ENCODE measurements at regions not wholly inside any gene's neighbourhood (a gene's known extent, or its start where the extent isn't known, plus 50 kb on each side); places are given as distances from the start of the nearest gene placed in this dataset.

DNA sequence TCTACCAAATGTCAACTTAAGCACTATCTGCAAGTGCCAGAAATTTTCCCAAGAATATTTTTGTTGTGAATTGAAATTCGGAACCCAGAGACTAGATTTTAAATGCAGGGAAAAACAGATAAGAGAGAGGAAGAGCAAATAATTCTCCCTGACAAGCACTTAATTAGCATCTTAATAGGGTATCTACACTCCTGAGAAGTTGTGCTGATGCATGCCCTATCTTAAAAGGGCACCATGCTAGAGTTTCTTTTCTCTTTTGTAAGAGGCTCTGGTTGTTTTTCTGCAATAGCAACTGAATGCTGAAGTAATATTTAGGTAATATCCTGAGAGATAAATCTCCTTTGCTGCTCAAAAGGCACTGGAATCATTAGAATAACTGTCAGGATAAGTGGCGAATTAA is 139.9 kb upstream of the UGT8 start:
- Mint-ChIP-seq H3K36me3 (no peaks in the 10 kb centered on the region), H3K27me3 (ENCODE audit: low read depth in 3 of 3) (peaks cover 0 to 2% (median 0%) of the 10 kb centered on the region in 3 donors), H3K9me3 (peaks cover 0 to 5% (median 0%) of the 10 kb centered on the region in 7 donors), H3K4me3 (no peak overlapping the region), H3K27ac (no peak overlapping the region), H3K4me1 (no peaks in the 10 kb centered on the region)
- Histone ChIP-seq H3K27me3 (ENCODE audit: control insufficient read depth in 2 of 2, insufficient read depth in 2 of 2, low read length in 2 of 2) (no peaks in the 10 kb centered on the region), H3K4me2 (replicated peaks; ENCODE audit: extremely low read depth, low read length, poor library complexity, severe bottlenecking) (no peak overlapping the region), H3K9ac (ENCODE audit: insufficient read depth, low read length, poor library complexity, severe bottlenecking) (no peak overlapping the region), H2AFZ (ENCODE audit: insufficient read depth, low read depth, low read length, poor library complexity, severe bottlenecking) (no peak overlapping the region), H3K36me3 (replicated peaks in 1 of 2; ENCODE audit: control insufficient read depth in 1 of 2, insufficient read depth in 2 of 2, low read length in 2 of 2) (no peaks in the 10 kb centered on the region), H3K4me1 (ENCODE audit: control insufficient read depth in 1 of 2, insufficient read depth in 2 of 2, low read length in 2 of 2) (no peaks in the 10 kb centered on the region), H4K20me1 (ENCODE audit: insufficient read depth, low read length) (no peaks in the 10 kb centered on the region), H3K4me3 (replicated peaks in 1 of 3; ENCODE audit: low read depth in 2 of 3, low read length in 3 of 3) (no peak overlapping the region), H3K27ac (ENCODE audit: low read depth in 1 of 2, low read length in 2 of 2) (no peak overlapping the region), H3K9me3 (replicated peaks in 1 of 2; ENCODE audit: control insufficient read depth in 1 of 2, insufficient read depth in 1 of 2, low read length in 2 of 2) (no peaks in the 10 kb centered on the region), H3K79me2 (ENCODE audit: insufficient read depth, low read length) (no peaks in the 10 kb centered on the region)
- DNase-seq, result no peak
- intact Hi-C loops (cut with micrococcal nuclease), result no loop called here
- WGBS (ENCODE audit: insufficient coverage), result no CpG with 5 or more reads among the region's 2 CpGs
- TF ChIP-seq, protein P1, sequence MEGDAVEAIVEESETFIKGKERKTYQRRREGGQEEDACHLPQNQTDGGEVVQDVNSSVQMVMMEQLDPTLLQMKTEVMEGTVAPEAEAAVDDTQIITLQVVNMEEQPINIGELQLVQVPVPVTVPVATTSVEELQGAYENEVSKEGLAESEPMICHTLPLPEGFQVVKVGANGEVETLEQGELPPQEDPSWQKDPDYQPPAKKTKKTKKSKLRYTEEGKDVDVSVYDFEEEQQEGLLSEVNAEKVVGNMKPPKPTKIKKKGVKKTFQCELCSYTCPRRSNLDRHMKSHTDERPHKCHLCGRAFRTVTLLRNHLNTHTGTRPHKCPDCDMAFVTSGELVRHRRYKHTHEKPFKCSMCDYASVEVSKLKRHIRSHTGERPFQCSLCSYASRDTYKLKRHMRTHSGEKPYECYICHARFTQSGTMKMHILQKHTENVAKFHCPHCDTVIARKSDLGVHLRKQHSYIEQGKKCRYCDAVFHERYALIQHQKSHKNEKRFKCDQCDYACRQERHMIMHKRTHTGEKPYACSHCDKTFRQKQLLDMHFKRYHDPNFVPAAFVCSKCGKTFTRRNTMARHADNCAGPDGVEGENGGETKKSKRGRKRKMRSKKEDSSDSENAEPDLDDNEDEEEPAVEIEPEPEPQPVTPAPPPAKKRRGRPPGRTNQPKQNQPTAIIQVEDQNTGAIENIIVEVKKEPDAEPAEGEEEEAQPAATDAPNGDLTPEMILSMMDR (IDR thresholded peaks at IDR 0.05), result no peak

DNA sequence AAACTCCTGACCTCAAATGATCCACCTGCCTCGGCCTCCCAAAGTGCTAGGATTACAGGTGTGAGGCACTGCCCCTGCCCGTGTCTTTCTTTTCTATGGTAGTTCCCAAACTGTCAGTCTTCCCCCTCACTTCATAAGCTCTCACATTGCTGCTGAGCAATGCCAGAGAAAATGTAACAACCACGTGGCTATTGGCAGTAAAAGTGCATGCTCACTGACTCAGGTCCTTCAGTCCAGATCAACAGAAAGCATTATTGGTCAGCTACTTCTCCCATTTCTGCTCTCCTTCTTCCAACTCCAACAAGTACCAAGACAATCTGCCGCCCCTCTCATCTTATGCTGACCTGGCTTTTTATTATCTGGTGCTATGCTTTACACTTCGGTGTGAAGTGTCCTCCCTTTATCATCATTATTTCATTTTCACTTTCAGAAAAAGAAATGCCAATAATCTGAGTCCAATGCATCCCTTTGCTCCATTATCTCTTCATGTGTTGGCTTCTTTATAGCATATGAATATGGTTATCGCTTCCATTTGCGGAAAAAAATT is 133.8 kb upstream of the UGT8 start:
- Mint-ChIP-seq H3K9me3 (peaks cover 0 to 3% (median 0%) of the 10 kb centered on the region in 7 donors), H3K4me3 (no peak overlapping the region), H3K27ac (no peak overlapping the region), H3K4me1 (no peaks in the 10 kb centered on the region), H3K27me3 (ENCODE audit: low read depth in 3 of 3) (peaks cover 0 to 2% (median 1%) of the 10 kb centered on the region in 3 donors), H3K36me3 (no peaks in the 10 kb centered on the region)
- WGBS (ENCODE audit: insufficient coverage), result 88% methylated on average over 6 of the region's 7 CpGs
- Histone ChIP-seq H2AFZ (ENCODE audit: insufficient read depth, low read depth, low read length, poor library complexity, severe bottlenecking) (no peak overlapping the region), H3K79me2 (ENCODE audit: insufficient read depth, low read length) (no peaks in the 10 kb centered on the region), H3K27me3 (ENCODE audit: control insufficient read depth in 2 of 2, insufficient read depth in 2 of 2, low read length in 2 of 2) (no peaks in the 10 kb centered on the region), H3K36me3 (replicated peaks in 1 of 2; ENCODE audit: control insufficient read depth in 1 of 2, insufficient read depth in 2 of 2, low read length in 2 of 2) (no peaks in the 10 kb centered on the region), H3K9ac (ENCODE audit: insufficient read depth, low read length, poor library complexity, severe bottlenecking) (no peak overlapping the region), H3K9me3 (replicated peaks in 1 of 2; ENCODE audit: control insufficient read depth in 1 of 2, insufficient read depth in 1 of 2, low read length in 2 of 2) (no peaks in the 10 kb centered on the region), H3K4me3 (replicated peaks in 1 of 3; ENCODE audit: low read depth in 2 of 3, low read length in 3 of 3) (no peak overlapping the region), H3K27ac (ENCODE audit: low read depth in 1 of 2, low read length in 2 of 2) (no peak overlapping the region), H3K4me1 (ENCODE audit: control insufficient read depth in 1 of 2, insufficient read depth in 2 of 2, low read length in 2 of 2) (no peaks in the 10 kb centered on the region), H4K20me1 (ENCODE audit: insufficient read depth, low read length) (no peaks in the 10 kb centered on the region), H3K4me2 (replicated peaks; ENCODE audit: extremely low read depth, low read length, poor library complexity, severe bottlenecking) (no peak overlapping the region)
- TF ChIP-seq, protein P1 (IDR thresholded peaks at IDR 0.05), result no peak
- no peak for DNase-seq
- intact Hi-C loops (cut with micrococcal nuclease), result no loop called here

Measured in CD14-positive monocyte (primary cell).